ENCODE measurements at regions not wholly inside any gene's neighbourhood (a gene's known extent, or its start where the extent isn't known, plus 50 kb on each side); places are given as distances from the start of the nearest gene placed in this dataset.

GRCh38 chr12:76611533-76611932 lies 52.0 kb upstream of the OSBPL8 start:
- DNase-seq (ENCODE audit: low spot score), result no peak

DNA sequence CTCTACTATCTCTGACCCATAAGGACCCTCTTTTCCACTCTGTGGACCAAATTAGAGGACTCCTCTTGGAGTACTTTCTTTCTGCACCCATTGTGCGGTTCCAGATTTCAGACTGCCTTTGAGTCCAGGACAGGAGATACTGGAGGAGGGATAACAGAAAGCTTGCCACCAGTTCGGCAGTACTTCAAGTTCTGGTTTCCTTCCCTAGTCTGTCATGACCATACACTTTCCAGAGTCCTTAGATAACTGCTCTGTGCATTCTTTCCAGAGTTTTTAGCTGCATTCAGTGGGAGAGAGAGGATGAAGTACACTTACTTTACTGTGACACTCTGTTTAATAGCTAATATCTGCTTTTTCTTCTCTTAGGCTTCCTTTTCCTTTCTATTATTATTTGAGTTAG lies 54.8 kb upstream of the OSBPL8 start:
- DNase-seq (ENCODE audit: low spot score), result no peak

- DNase-seq (ENCODE audit: low spot score), result no peak
Measured at GRCh38 chr12:76618031-76618430, 58.5 kb upstream of the OSBPL8 start.

GRCh38 chr12:76621582-76622024 lies 62.0 kb upstream of the OSBPL8 start:
- DNase-seq (ENCODE audit: low spot score), result peak; percentile 87

DNA sequence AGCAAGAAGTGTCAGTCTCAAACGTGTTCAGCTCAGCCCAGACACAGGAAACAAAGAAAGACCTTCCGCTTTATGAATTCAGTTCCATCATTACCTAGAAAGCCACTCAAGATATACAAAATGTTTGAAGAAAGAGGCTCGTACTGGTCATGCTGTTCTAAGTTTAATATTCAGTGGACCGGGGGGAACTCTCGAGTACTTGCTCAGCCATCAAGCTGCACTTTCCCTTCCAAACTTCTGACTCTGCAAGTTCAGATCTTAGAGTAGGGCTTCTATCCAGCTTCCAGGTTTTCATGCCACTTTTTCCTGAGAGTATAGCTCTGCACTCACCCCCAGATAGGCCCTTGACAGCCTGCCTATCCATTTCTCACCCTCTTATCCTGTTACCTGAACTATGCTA lies 62.8 kb upstream of the OSBPL8 start:
- no peak for DNase-seq (ENCODE audit: low spot score)

DNA sequence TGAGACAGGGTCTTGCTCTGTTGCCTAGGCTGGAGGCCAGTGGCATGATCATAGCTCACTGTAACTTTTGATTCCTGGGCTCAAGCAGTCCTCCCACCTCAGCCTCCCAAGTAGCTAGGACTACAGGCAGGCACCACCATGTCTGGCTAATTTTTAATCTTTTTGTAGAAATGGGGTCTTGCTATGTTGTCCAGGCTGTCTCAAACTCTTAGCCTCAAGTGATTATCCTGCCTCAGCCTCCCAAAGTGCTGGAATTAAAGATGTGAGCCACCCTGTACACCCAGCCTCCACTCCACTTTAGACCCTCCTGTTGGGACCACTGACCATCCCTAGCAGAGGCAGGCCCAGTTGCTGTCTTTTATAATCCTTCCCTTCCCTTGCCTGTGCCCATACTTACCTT lies 63.3 kb upstream of the OSBPL8 start:
- no peak for DNase-seq (ENCODE audit: low spot score)

- DNase-seq (ENCODE audit: low spot score), result no peak
Measured at GRCh38 chr12:76623931-76624330, 64.4 kb upstream of the OSBPL8 start.

DNA sequence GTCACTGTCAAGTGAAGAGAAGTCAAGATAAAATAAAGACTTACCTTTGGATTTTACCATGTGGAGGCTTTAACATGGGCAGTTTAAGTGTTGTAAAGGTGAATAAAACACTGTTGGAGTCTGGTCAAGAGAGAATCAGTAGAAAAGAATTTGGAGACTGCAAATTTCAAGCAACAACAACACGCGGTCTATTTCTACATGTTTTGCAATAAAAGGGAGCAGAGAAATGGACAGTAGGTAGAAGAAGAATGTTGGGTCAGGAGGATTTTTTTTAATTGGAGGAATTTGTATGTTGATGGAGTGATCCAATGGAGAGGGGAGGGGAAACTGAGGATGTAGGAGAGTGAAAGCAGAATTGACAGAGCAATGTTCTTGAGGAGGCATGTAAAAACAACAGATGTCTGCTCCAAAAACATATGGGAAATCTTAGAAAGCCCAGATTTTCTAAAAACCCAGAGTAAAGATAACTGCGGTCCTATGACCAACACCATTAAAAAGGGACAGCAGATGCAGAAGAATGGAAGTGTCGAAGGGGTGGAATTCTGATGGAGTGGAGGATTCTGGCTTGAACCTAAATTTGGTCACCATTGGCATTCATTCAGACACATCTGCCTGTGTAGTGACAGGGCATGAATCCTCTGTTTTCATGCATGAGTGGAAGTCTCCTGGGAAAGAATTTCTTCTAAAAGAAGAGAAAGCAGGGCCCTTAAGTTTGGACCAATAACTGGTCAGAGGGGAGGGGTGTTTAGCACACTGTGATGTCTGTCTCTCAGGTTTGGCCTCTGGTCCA lies 68.0 kb upstream of the OSBPL8 start:
- DNase-seq (ENCODE audit: low spot score), result no peak

GRCh38 chr12:76628745-76629144 lies 69.2 kb upstream of the OSBPL8 start:
- DNase-seq (ENCODE audit: low spot score), result no peak

DNA sequence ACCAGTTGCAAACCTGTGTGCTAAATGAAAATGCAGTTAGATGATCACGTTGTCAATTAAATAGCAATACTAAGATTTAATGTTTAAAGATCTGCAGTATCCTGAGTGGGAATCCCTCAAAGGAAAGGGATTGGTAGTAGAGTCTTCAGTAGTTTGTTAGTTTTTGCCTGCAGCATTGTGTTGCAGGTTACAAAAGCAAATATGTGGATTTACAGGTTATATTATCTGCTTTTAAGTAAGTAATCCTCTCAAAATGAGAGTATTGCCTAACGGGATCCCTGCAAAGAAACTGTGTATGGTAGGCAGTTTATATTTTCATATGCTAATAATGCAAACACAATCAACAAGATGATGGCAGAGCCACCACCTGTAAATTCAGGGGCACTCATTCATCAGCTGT lies 72.2 kb upstream of the OSBPL8 start:
- no peak for DNase-seq (ENCODE audit: low spot score)

DNA sequence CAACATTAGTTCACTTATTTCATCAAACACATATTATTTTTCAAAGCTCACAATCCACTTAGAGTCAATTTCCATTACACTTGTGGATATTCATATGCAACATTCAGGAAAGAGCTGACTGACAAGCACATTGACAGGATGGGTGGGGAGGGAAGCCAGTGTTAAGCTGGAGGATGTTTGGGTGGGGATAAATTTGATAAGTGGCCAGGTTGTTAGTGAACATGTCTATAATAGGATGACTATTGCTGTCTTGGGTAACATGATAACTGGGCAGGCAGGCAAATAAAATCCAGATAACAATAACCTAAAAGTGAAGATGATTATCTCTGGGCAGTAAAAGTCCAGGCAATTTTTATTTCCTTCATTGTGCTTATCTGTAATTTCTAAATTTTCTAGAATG lies 73.8 kb upstream of the OSBPL8 start:
- no peak for DNase-seq (ENCODE audit: low spot score)

GRCh38 chr12:76634133-76634532 lies 74.6 kb upstream of the OSBPL8 start:
- no peak for DNase-seq (ENCODE audit: low spot score)

DNA sequence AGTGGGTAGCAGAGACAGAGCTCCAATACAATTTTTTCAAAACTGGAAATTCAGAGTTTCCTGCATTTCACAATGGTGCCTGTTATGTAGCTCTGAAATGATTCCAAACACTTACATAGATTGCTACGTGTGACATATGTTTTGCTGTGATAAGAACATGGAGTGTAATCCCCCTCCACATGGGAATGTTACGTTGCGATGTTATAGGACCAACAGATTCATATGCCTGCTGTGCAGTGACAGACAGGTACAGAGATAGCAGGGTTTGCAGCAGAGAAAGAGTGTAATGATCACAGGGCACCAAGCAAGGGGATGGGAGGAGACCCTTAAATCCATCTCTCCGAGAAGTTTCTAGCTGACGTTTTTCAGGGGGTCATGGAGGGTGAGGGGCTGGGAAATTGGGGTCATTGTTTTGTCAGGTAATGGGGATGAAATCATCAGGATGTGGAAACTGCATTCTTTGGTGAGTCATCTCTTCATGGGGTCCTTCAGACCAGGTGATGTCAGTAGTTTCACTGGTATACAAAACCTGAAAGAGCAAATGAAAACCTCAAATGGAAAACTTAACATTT lies 76.6 kb upstream of the OSBPL8 start:
- DNase-seq (ENCODE audit: low spot score), result no peak

DNA sequence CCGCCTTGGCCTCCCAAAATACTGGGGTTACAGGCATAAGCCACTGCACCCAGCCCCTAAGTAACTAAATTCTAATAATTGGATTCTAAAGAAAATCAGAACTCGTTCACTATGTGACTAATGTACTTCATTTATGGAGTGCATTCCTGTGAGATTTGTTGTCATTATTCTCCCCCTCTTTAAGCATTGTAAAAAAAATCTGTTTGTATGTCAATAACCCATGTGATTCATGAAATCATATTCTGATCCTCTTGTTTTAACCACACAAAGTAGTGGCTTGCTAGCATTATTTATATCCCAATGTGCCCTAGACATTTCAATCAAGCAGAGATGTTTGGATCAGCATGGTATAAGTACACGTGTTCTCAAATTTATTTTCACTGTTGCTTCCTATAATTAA lies 78.2 kb upstream of the OSBPL8 start:
- no peak for DNase-seq (ENCODE audit: low spot score)

- DNase-seq (ENCODE audit: low spot score), result no peak
Measured at GRCh38 chr12:76639646-76640045, 80.1 kb upstream of the OSBPL8 start.

DNA sequence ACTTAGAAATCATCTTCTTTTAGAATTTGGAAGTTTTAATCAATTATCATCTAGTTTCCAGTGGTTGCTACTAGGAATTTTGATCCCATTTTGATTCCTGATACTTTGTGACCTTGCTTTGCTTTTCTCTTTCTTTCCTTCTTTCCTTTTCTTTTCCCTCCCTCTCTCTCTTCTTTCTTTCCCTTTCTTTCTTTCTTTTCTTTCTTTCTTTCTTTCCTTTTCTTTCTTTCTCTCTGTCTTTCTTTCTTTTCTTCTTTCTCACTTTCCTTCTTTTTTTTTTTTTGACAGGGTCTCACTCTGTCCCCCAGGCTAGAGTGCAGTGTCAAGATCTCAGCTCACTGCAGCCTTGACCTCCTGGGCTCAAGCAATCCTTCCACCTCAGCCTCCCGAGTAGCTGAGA lies 81.5 kb upstream of the OSBPL8 start:
- no peak for DNase-seq (ENCODE audit: low spot score)

DNA sequence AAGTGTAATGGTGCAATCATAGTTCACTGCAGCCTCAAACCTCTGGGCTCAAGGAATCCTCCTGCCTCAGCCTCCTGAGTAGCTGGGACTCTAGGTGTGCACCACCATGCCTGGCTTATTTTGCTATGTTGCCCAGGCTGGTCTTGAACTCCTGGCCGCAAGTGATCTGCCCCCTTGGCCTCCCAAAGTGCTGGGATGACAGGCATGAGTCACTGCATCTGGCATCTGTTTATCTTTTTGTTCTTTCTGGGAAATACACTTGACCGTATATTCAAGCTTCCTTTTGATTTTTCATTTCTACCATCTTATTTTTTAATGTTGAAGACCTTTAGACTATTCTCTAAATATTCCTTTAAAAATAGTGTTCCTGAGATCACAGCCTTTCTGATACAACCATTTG lies 82.4 kb upstream of the OSBPL8 start:
- no peak for DNase-seq (ENCODE audit: low spot score)

DNA sequence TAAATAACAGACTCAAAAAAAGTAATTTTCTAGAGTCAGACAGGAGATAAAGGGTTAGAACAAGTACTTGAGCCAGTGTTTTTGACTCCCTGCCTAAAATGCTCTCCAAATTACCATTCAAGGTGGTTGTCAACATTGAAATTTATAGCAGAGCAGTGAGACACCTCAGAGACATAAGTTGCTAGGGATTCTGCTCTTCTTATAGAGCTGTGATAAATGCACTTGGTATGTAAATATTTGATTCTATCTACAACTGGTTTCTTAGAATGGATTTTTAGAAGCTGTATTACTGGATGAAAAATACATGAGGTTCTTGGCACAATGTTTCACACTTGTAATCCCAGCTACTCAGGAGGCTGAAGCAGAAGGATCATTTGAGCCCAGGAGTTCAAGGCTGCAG lies 83.9 kb upstream of the OSBPL8 start:
- no peak for DNase-seq (ENCODE audit: low spot score)

DNA sequence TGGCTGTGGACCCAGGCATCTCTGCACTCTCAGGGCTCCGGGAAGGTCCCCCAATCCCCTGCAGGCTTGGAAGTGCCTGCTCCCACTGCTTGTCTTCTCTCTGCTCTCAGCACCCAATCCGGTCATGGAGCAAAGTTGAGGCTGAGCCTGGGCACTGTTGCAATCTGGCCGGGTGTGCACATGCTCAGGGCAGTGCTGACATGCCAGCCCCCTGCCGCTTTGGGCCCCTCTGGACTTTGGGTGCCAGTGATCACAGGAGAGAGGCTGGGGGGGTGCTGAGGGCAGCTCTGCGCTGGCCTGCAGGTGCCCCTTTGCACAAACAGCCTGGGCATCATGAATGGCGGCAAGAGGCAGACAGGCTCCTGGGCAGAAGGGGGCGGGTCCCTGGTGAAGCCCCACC lies 85.4 kb upstream of the OSBPL8 start:
- no peak for DNase-seq (ENCODE audit: low spot score)

- no peak for DNase-seq (ENCODE audit: low spot score)
Measured at GRCh38 chr12:76645934-76646333, 86.4 kb upstream of the OSBPL8 start.

DNA sequence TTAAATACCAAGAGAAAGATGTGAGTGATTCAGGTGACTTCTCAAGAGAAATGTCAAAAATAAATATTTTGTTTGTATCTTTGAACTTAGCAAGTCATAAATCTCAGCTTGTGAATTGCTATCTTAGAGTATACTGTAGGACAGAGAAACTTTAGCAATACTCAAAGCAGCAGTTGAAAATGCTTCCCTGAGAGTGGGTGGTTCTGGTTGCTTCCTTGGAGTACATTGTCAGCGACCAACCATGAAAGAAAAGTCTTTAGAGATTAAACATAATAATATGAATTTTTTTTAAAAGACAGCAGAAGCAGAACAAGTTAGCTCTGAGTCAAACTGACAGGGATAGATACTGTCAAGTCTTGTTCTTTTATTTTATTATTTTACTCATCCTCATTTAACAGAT lies 86.8 kb upstream of the OSBPL8 start:
- DNase-seq (ENCODE audit: low spot score), result no peak

- DNase-seq (ENCODE audit: low spot score), result no peak
Measured at GRCh38 chr12:76649099-76649498, 89.5 kb upstream of the OSBPL8 start.

GRCh38 chr12:76652402-76652801 lies 92.8 kb upstream of the OSBPL8 start:
- DNase-seq (ENCODE audit: low spot score), result no peak

- no peak for DNase-seq (ENCODE audit: low spot score)
Measured at GRCh38 chr12:76653342-76653741, 93.8 kb upstream of the OSBPL8 start.

All from HT-29 (cell line).